OCI-LY3 (cell line): ENCODE measurements at regions not wholly inside any gene's neighbourhood (a gene's known extent, or its start where the extent isn't known, plus 50 kb on each side); places are given as distances from the start of the nearest gene placed in this dataset.

Source experiments
- H2AFZ ChIP-seq: fragments of 200-600, 300-600 bp; shearing (Covaris generic); 2 replicates; pipeline ENCODE4 v1.6.0; 2014; ENCODE audit warnings: antibody characterized with exemption, low read depth, low read length
- H3K27ac ChIP-seq: fragments of 200-600, 300-600 bp; sonication (generic); 2 replicates; pipeline ENCODE4 v1.5.1; 2014; ENCODE audit warnings: mild to moderate bottlenecking, low read length, moderate library complexity, mixed read lengths
- H3K27me3 ChIP-seq: fragments of 200-600, 300-600 bp; sonication (generic); 2 replicates; pipeline ENCODE4 v1.6.1; 2014; ENCODE audit warnings: low read depth, low read length, mixed read lengths
- H3K36me3 ChIP-seq: fragments of 200-600, 300-600 bp; sonication (generic); replicated peaks from 2 replicates; pipeline ENCODE3; 2014; ENCODE audit warnings: low read depth, low read length, mixed read lengths
- H3K4me1 ChIP-seq: fragments of 300-600, 200-600 bp; sonication (generic); 2 replicates; pipeline ENCODE4 v1.6.1; 2014; ENCODE audit warnings: low read length, mixed read lengths
- H3K4me2 ChIP-seq: fragments of 200-600, 300-600 bp; sonication (generic); 2 replicates; pipeline ENCODE4 v1.6.1; 2014; ENCODE audit warnings: low read length, mixed read lengths
- H3K4me3 ChIP-seq: fragments of 300-600, 200-600 bp; sonication (generic); 2 replicates; pipeline ENCODE4 v1.5.1; 2014; ENCODE audit warnings: antibody characterized with exemption, mild to moderate bottlenecking, low read length, moderate library complexity
- H3K79me2 ChIP-seq: fragments of 300-600, 200-600 bp; shearing (Covaris generic); 2 replicates; pipeline ENCODE4 v1.6.1; 2014; ENCODE audit warnings: mild to moderate bottlenecking, low read length, mixed read lengths
- H3K9ac ChIP-seq: fragments of 300-600, 200-600 bp; shearing (Covaris generic); 2 replicates; pipeline ENCODE4 v1.6.0; 2014; ENCODE audit warnings: mild to moderate bottlenecking, low read length, moderate library complexity
- H3K9me3 ChIP-seq: fragments of 200-600, 300-600 bp; shearing (Covaris generic); 2 replicates; pipeline ENCODE4 v1.6.1; 2014; ENCODE audit warnings: low read length, mixed read lengths; ENCODE audit not compliant: insufficient read depth
- H4K20me1 ChIP-seq: fragments of 200-600, 300-600 bp; sonication (generic); 2 replicates; pipeline ENCODE4 v1.6.1; 2016; ENCODE audit warnings: low read length, mixed read lengths; ENCODE audit not compliant: insufficient read depth
- CTCF ChIP-seq: fragments of 200-600, 300-600 bp; sonication (generic); IDR thresholded peaks from 2 replicates; pipeline ENCODE4 v1.5.1; 2014; ENCODE audit warnings: antibody characterized with exemption, low read length, low read depth
- EZH2phosphoT487 ChIP-seq: fragments of 200-600 bp; shearing (Covaris generic); IDR thresholded peaks from 2 replicates; pipeline ENCODE4 v1.6.1; 2018; ENCODE audit warnings: antibody characterized with exemption, mixed run types, low read depth

DNA sequence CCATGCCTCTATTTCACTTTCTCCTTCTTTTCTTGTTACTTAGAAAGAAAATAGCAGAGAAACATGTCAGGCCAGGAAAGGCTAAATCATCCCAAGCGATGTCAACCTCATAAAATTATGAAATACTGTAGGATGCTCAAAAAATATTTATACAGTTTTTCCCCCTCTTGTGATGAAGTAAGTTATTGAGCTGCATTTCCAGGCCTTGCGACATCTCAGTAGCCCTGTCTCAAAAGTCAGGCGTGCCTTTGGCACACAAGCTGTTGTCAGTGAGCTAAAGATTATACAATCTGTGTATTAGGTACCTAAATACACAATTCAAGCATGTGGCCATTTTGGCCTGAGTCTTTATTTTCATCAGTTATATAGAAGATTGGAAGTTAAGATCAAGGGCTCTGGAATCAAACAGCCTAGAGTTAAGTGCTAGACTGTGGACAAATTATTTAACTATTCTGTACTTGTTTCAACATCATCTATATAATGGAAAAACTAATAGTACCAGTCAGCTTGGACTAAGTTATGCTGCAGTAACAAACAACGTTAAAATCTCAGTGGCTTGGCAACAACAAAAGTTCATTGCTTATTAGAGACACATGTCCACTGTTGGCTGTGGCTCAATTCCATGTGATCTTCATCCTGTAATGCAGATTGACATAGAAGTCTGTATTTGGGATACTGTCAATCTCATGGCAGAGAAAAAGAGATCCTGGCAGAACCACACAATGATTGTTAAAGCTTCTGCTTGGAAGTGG lies 406.4 kb upstream of the PROK2 start:
- TF ChIP-seq CTCF (no peak), EZH2phosphoT487 (no peak)
- no peak overlapping the region for H2AFZ ChIP-seq
- H3K9ac ChIP-seq, result no peak overlapping the region
- no peaks in the 10 kb centered on the region for H3K36me3 ChIP-seq
- H3K27me3 ChIP-seq, result peaks cover 95% of the 10 kb centered on the region
- H3K9me3 ChIP-seq, result peaks cover 6% of the 10 kb centered on the region
- no peaks in the 10 kb centered on the region for H3K79me2 ChIP-seq
- no peak overlapping the region for H3K4me3 ChIP-seq
- H3K27ac ChIP-seq, result no peak overlapping the region
- no peaks in the 10 kb centered on the region for H3K4me1 ChIP-seq
- no peak overlapping the region for H3K4me2 ChIP-seq
- peaks cover 10% of the 10 kb centered on the region; the same call in 1 of the 2 replicates for H4K20me1 ChIP-seq

DNA sequence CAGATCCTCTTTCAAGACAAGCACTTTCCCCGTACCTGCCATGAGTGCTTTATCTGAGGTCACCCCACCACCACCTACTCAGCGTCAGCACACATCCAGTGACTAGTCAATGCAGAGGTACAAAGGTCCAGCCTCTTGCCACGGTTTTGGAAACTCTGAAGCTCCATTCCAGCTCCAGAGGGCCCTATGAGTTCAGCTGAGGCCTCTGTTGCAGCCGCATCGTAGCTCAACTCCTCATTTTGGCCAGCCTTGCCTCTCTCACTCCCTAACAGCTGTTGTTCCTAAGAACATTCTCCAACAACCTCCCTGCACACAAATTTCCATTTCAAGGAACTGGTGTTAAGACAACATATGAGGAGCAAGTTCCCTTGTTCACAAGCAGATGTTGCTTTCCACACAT lies 405.1 kb upstream of the PROK2 start:
- Histone ChIP-seq H3K27me3 (peaks cover 94% of the 10 kb centered on the region), H3K79me2 (no peaks in the 10 kb centered on the region), H3K9ac (no peak overlapping the region), H4K20me1 (peaks cover 10% of the 10 kb centered on the region; the same call in 1 of the 2 replicates), H3K9me3 (peaks cover 6% of the 10 kb centered on the region), H2AFZ (no peak overlapping the region), H3K27ac (no peak overlapping the region), H3K4me3 (no peak overlapping the region), H3K4me1 (no peaks in the 10 kb centered on the region), H3K4me2 (no peak overlapping the region), H3K36me3 (no peaks in the 10 kb centered on the region)
- no peak for TF ChIP-seq CTCF
- no peak for TF ChIP-seq EZH2phosphoT487

DNA sequence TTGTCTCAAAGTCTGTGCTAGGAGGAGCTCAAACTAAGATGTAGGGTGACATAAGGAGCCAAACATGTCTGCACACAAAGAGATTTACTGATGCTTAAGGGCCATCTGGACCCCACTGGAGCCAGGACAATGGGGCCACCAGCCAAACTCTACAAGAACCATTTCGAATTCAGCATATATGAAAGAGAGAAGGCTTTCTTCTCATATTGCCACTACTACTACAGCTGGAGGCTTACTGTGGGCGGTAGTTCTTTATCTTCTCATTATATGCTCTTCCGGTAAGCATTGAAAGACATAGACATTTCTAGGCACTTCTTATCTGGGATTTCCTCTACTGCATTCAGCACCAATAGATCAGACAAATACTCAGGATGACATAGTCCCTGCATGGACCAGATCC lies 404.4 kb upstream of the PROK2 start:
- peaks cover 93% of the 10 kb centered on the region for H3K27me3 ChIP-seq
- H3K9ac ChIP-seq, result no peak overlapping the region
- no peaks in the 10 kb centered on the region for H3K79me2 ChIP-seq
- no peaks in the 10 kb centered on the region for H3K4me1 ChIP-seq
- H3K4me2 ChIP-seq, result no peak overlapping the region
- TF ChIP-seq CTCF (no peak), EZH2phosphoT487 (no peak)
- peaks cover 12% of the 10 kb centered on the region; the same call in 1 of the 2 replicates for H4K20me1 ChIP-seq
- no peaks in the 10 kb centered on the region for H3K36me3 ChIP-seq
- H3K27ac ChIP-seq, result no peak overlapping the region
- H3K9me3 ChIP-seq, result peaks cover 6% of the 10 kb centered on the region
- no peak overlapping the region for H3K4me3 ChIP-seq
- H2AFZ ChIP-seq, result no peak overlapping the region

DNA sequence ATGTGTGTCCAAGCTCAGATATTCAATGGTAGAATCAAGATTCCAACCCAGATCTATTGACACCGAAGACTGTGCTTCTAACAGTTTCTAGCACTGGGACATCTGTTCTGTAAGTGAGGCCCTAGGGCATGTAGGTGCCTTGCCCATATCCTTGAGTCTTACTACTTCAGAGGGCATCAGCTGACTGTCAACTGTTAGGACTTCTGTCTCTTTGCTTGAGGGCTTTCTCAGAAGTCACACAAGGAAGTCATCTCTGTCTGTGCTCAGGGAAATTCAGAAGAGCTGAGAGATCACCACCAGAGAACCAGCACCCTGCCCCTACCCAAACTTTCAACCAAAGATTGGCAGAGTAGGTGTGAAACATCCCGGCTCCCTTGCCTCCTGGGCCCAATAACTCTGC lies 403.6 kb upstream of the PROK2 start:
- Histone ChIP-seq H2AFZ (no peak overlapping the region), H4K20me1 (peaks cover 12% of the 10 kb centered on the region; the same call in 1 of the 2 replicates), H3K79me2 (no peaks in the 10 kb centered on the region), H3K4me3 (no peak overlapping the region), H3K4me2 (no peak overlapping the region), H3K27me3 (peaks cover 93% of the 10 kb centered on the region), H3K4me1 (no peaks in the 10 kb centered on the region), H3K27ac (no peak overlapping the region), H3K9me3 (peaks cover 6% of the 10 kb centered on the region), H3K36me3 (no peaks in the 10 kb centered on the region), H3K9ac (no peak overlapping the region)
- TF ChIP-seq CTCF (no peak), EZH2phosphoT487 (no peak)
